ENCODE measurements at regions not wholly inside any gene's neighbourhood (a gene's known extent, or its start where the extent isn't known, plus 50 kb on each side); places are given as distances from the start of the nearest gene placed in this dataset.
"Not testable (repeated sequence)": the region's sequence is repeated elsewhere in the genome, so short reads cannot be mapped to it uniquely, and the experiment has no call there.

DNA sequence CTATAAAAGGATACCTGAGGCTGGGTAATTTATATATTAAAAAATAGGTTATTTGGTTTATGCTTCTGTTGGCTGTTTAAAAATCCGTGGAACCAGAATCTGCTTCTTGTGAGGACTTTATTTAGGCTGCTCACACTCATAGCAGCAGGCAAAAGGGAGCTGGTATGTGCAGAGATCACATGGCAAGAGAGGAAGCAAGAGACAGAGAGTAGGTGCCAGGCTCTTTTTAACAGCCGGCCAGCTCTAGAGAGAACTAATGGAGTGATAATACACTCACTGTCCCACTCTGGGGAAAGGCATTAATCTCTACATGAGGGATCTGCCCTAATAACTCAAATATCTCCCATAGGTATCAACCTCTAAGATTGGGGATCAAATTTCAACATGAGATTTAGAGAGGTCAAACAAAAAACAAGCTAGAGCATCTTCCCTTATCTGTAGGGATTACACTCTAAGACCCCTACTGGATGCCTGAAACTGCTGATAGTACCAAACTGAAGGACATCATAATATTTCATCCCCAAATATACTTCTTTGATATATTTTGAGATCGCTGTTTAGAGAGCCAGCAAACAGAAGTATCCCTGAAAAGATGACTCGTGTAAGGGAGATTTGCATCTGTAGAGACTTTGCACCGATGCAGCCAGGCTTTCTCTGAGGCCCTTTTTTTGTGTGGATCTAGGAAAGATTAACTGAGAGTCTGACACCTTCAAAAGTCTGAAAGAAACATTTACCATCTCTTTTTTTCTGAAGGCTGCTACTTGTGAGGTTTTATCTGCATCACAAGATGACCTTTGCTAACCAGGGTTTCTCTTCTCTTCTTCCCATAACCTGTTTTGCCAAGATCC lies 717.0 kb upstream of the MBL2 start:
- Histone ChIP-seq H4K20me1 (ENCODE audit: control insufficient read depth, extremely low read depth, insufficient read depth, low read length) (no peaks in the 10 kb centered on the region), H3K4me3 (ENCODE audit: control insufficient read depth in 2 of 3, extremely low read depth in 1 of 3, insufficient read depth in 2 of 3, low read depth in 1 of 3, low read length in 3 of 3) (no peak overlapping the region), H3K9ac (ENCODE audit: control insufficient read depth, extremely low read depth, insufficient read depth, low read length) (no peak overlapping the region), H2AFZ (ENCODE audit: control insufficient read depth, low read length) (no peak overlapping the region), H3K4me2 (ENCODE audit: control insufficient read depth, extremely low read depth, insufficient read depth, low read depth, low read length) (no peak overlapping the region), H3K9me3 (ENCODE audit: control insufficient read depth, low read depth, low read length) (no peaks in the 10 kb centered on the region), H3K4me1 (ENCODE audit: control insufficient read depth, extremely low read depth, insufficient read depth, low read length) (no peaks in the 10 kb centered on the region), H3K36me3 (ENCODE audit: control insufficient read depth in 2 of 2, extremely low read depth in 1 of 2, insufficient read depth in 2 of 2, low read length in 2 of 2) (no peaks in the 10 kb centered on the region), H3K27me3 (ENCODE audit: control insufficient read depth, extremely low read depth, insufficient read depth, low read length) (no peaks in the 10 kb centered on the region), H3K79me2 (ENCODE audit: control insufficient read depth, insufficient read depth, low read length) (no peaks in the 10 kb centered on the region), H3K9me1 (ENCODE audit: control insufficient read depth, extremely low read depth, insufficient read depth, low read length) (no peaks in the 10 kb centered on the region), H3K27ac (ENCODE audit: control insufficient read depth, insufficient read depth, low read length) (no peak overlapping the region)
- FAIRE-seq, result no peak
- DNase-seq (ENCODE audit: low read depth, low spot score), result no peak
- dilution Hi-C loops (cut with MboI; ENCODE audit: extremely low pct_ligation_motif_present, low sequenced_read_pairs), result no loop called here
- TF ChIP-seq EZH2 (IDR thresholded peaks at IDR 0.05; ENCODE audit: low read length), result no peak
- TF ChIP-seq, protein P1, sequence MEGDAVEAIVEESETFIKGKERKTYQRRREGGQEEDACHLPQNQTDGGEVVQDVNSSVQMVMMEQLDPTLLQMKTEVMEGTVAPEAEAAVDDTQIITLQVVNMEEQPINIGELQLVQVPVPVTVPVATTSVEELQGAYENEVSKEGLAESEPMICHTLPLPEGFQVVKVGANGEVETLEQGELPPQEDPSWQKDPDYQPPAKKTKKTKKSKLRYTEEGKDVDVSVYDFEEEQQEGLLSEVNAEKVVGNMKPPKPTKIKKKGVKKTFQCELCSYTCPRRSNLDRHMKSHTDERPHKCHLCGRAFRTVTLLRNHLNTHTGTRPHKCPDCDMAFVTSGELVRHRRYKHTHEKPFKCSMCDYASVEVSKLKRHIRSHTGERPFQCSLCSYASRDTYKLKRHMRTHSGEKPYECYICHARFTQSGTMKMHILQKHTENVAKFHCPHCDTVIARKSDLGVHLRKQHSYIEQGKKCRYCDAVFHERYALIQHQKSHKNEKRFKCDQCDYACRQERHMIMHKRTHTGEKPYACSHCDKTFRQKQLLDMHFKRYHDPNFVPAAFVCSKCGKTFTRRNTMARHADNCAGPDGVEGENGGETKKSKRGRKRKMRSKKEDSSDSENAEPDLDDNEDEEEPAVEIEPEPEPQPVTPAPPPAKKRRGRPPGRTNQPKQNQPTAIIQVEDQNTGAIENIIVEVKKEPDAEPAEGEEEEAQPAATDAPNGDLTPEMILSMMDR (optimal IDR thresholded peaks at IDR 0.05 in 1 of 3, IDR thresholded peaks at IDR 0.05 in 1 of 3, conservative IDR thresholded peaks at IDR 0.05 in 1 of 3; ENCODE audit: extremely low read depth in 1 of 3, insufficient read depth in 2 of 3, low read length in 3 of 3), result no peak

DNA sequence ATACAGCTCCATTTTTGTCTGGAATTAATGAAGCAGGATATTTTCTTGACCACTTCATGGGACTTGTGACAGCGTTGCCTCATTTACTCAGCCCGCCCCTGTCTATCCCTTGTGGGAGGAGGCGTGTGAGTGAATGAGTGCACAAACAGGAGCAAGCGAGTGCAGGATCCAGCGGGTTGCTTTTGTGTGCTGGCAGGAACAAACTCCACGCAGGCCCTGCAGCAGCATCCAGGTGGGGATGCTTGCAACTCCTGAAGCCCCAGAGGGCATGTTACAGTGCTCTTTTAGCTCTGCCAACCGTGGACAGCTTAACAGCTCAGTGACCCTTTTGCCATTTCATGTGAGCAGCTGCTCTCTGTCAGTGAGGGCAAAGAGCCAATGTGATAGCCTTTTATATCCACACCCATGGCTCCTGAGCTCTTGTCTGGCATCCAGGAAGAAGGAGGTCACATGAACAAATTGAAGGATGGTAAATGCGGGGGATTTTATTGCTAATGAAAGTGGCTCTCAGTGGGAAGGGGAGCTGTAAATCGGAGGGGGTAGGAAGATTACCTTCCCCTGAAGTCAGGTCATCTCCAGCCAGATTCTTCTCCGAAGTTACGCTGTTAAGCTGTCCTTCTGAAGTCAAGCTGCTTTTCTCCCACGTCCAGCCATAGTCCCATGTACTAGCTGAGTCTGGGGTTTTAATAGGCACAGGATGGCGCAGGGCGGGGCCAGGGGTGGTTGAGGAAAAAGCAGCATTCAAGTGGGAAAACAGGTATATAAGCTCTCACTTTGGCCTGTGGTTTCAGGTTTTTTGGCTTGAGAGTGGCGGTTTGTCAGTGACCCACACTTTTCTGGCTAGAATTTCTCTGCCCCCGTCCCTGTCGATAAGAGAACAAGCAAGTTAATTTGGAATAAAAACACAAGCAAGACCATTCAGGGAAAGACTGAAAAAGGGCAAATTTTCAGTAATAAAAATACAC lies 714.7 kb upstream of the MBL2 start:
- TF ChIP-seq, protein P1 (optimal IDR thresholded peaks at IDR 0.05 in 1 of 3, IDR thresholded peaks at IDR 0.05 in 1 of 3, conservative IDR thresholded peaks at IDR 0.05 in 1 of 3; ENCODE audit: extremely low read depth in 1 of 3, insufficient read depth in 2 of 3, low read length in 3 of 3), result no peak
- TF ChIP-seq EZH2 (IDR thresholded peaks at IDR 0.05; ENCODE audit: low read length), result no peak
- Histone ChIP-seq H3K9ac (ENCODE audit: control insufficient read depth, extremely low read depth, insufficient read depth, low read length) (no peak overlapping the region), H3K9me3 (ENCODE audit: control insufficient read depth, low read depth, low read length) (no peaks in the 10 kb centered on the region), H3K4me3 (ENCODE audit: control insufficient read depth in 2 of 3, extremely low read depth in 1 of 3, insufficient read depth in 2 of 3, low read depth in 1 of 3, low read length in 3 of 3) (no peak overlapping the region), H3K27ac (ENCODE audit: control insufficient read depth, insufficient read depth, low read length) (no peak overlapping the region), H3K4me1 (ENCODE audit: control insufficient read depth, extremely low read depth, insufficient read depth, low read length) (no peaks in the 10 kb centered on the region), H4K20me1 (ENCODE audit: control insufficient read depth, extremely low read depth, insufficient read depth, low read length) (no peaks in the 10 kb centered on the region), H3K27me3 (ENCODE audit: control insufficient read depth, extremely low read depth, insufficient read depth, low read length) (no peaks in the 10 kb centered on the region), H3K9me1 (ENCODE audit: control insufficient read depth, extremely low read depth, insufficient read depth, low read length) (no peaks in the 10 kb centered on the region), H3K36me3 (ENCODE audit: control insufficient read depth in 2 of 2, extremely low read depth in 1 of 2, insufficient read depth in 2 of 2, low read length in 2 of 2) (no peaks in the 10 kb centered on the region), H2AFZ (ENCODE audit: control insufficient read depth, low read length) (no peak overlapping the region), H3K4me2 (ENCODE audit: control insufficient read depth, extremely low read depth, insufficient read depth, low read depth, low read length) (no peak overlapping the region), H3K79me2 (ENCODE audit: control insufficient read depth, insufficient read depth, low read length) (no peaks in the 10 kb centered on the region)
- DNase-seq (ENCODE audit: low read depth, low spot score) (no peak), FAIRE-seq (no peak)
- dilution Hi-C loops (cut with MboI; ENCODE audit: extremely low pct_ligation_motif_present, low sequenced_read_pairs), result no loop called here

DNA sequence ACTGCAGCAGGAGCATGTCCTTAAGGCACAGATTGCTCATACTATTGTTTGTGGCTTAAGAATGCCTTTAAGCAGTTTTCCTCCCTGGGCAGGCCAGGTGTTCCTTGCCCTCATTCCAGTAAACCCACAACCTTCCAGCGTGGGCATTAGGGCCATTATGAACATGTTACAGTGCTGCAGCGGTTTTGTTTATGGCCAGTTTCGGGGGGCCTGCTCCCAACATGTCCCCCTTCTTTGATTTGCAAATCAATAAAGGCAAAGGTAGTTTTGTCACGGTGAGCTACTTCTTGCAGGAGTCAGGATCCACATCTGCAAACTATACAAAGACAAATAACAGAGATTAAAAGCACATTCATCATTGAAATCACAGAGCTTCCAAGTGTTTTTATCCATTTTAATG lies 712.8 kb upstream of the MBL2 start:
- H3K27me3 ChIP-seq (ENCODE audit: control insufficient read depth, extremely low read depth, insufficient read depth, low read length); H2AFZ ChIP-seq (ENCODE audit: control insufficient read depth, low read length); H3K9me1 ChIP-seq (ENCODE audit: control insufficient read depth, extremely low read depth, insufficient read depth, low read length); H3K9ac ChIP-seq (ENCODE audit: control insufficient read depth, extremely low read depth, insufficient read depth, low read length); dilution Hi-C loops (cut with MboI; ENCODE audit: extremely low pct_ligation_motif_present, low sequenced_read_pairs); FAIRE-seq; H3K9me3 ChIP-seq (ENCODE audit: control insufficient read depth, low read depth, low read length); H3K36me3 ChIP-seq (ENCODE audit: control insufficient read depth in 2 of 2, extremely low read depth in 1 of 2, insufficient read depth in 2 of 2, low read length in 2 of 2); H3K79me2 ChIP-seq (ENCODE audit: control insufficient read depth, insufficient read depth, low read length); H4K20me1 ChIP-seq (ENCODE audit: control insufficient read depth, extremely low read depth, insufficient read depth, low read length); H3K27ac ChIP-seq (ENCODE audit: control insufficient read depth, insufficient read depth, low read length); H3K4me3 ChIP-seq (ENCODE audit: control insufficient read depth in 2 of 3, extremely low read depth in 1 of 3, insufficient read depth in 2 of 3, low read depth in 1 of 3, low read length in 3 of 3); DNase-seq (ENCODE audit: low read depth, low spot score); H3K4me1 ChIP-seq (ENCODE audit: control insufficient read depth, extremely low read depth, insufficient read depth, low read length); H3K4me2 ChIP-seq (ENCODE audit: control insufficient read depth, extremely low read depth, insufficient read depth, low read depth, low read length): not testable (repeated sequence)
